Coronary artery (tissue), 2 donors: ENCODE measurements at regions not wholly inside any gene's neighbourhood (a gene's known extent, or its start where the extent isn't known, plus 50 kb on each side); places are given as distances from the start of the nearest gene placed in this dataset.

Experiments
- DNase-seq: peaks from one replicate; pipeline ENCODE4 v3.0.0-alpha.2; 2017; ENCODE audit warnings: low spot score
- H3K27ac ChIP-seq, 2 donors: fragments of 200-600 bp; sonication (generic); one replicate each; pipeline ENCODE4 v1.5.1; 2016 to 2019
- H3K4me3 ChIP-seq: fragments of 200-600 bp; sonication (generic); 2 replicates; pipeline ENCODE4 v1.5.1; 2016; ENCODE audit warnings: mild to moderate bottlenecking, moderate library complexity
- TF ChIP-seq, protein P1 (sequence below): fragments of 200-600 bp; sonication (generic); IDR thresholded peaks from one replicate; pipeline ENCODE4 v1.5.1; 2019; ENCODE audit warnings: antibody characterized with exemption

DNA sequence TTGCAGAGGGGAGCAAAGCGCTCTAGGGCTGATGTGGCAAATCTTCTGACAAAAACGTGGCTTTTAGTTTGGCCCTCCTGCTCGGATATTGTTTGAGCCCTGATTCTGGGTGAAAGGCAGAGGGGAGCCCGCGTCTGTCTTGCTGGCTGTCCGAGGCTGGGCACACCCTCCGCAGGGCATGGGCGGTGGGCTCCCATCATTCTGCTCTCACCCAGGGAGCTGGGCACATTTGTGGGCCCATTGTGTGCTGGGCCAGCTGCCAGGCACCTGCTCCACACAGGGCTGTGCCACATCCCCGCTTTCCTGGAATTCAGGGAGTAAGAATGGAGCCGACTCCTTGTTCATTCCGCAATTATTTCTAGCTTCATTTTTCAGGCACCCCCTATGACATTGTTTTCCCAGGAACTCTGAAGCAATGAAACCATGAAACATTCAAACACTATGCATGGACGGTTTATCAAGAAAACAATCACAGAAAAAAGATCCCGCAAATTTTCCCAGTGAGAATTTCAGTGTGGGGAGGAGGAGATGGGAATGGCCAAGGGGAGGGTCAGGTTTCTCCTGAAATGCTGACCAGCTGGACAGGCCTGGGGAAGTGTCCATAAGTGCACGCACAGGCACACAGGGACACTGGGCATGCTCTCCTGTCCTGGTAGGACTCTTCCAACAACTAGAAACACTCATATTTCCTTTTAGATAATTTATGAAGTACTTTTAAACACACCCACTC lies 341.1 kb downstream of the CXCL12 start:
- TF ChIP-seq, protein P1, sequence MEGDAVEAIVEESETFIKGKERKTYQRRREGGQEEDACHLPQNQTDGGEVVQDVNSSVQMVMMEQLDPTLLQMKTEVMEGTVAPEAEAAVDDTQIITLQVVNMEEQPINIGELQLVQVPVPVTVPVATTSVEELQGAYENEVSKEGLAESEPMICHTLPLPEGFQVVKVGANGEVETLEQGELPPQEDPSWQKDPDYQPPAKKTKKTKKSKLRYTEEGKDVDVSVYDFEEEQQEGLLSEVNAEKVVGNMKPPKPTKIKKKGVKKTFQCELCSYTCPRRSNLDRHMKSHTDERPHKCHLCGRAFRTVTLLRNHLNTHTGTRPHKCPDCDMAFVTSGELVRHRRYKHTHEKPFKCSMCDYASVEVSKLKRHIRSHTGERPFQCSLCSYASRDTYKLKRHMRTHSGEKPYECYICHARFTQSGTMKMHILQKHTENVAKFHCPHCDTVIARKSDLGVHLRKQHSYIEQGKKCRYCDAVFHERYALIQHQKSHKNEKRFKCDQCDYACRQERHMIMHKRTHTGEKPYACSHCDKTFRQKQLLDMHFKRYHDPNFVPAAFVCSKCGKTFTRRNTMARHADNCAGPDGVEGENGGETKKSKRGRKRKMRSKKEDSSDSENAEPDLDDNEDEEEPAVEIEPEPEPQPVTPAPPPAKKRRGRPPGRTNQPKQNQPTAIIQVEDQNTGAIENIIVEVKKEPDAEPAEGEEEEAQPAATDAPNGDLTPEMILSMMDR, result no peak

DNA sequence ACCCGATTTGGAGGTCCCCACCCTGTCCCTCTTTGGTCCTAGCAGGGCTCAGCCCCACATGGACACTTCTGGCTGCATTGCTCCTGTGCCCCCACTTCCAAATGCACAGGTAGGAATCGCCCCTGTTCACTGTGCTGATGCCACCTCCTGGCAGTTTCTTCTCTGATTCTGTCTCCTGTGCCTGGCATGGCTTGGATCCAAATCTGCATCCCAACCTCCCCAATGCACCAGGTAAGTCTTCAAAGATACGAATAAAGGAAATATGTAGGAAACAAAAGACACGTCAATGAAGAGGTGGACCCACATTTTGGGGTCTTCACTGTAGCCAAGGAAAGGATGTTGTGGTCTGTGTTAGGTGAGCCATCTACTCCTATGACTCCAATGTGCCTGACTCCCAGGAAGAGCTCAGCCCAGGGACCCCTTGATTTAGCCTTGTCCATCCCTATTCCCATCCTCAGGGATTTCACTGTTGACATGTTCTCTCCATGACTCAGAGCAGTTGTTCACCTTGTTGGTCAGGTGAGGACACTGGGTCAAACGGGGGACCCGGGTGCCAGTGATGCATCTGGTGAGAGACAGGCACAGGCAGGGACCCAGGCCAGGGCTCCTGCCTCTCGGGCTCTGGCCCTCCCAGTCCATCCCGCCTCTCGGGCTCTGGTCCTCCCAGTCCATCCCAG lies 341.8 kb downstream of the CXCL12 start:
- DNase-seq, result no peak

More for the DNA sequence above, 341.1 kb downstream of the CXCL12 start:
- no peak overlapping the region for H3K27ac ChIP-seq
- no peak overlapping the region for H3K4me3 ChIP-seq
- DNase-seq, result no peak

GRCh38 chr10:44042075-44042770 lies 342.7 kb downstream of the CXCL12 start:
- no peak overlapping the region for H3K4me3 ChIP-seq
- no peak overlapping the region for H3K27ac ChIP-seq
- TF ChIP-seq, protein P1, result no peak
- DNase-seq, result no peak

More for the DNA sequence above, 341.8 kb downstream of the CXCL12 start:
- no peak overlapping the region for H3K4me3 ChIP-seq
- TF ChIP-seq, protein P1, result no peak
- H3K27ac ChIP-seq, result no peak overlapping the region

- Histone ChIP-seq H3K4me3 (no peak overlapping the region), H3K27ac (no peak overlapping the region)
- TF ChIP-seq, protein P1, result no peak
- DNase-seq, result no peak
Observed at GRCh38 chr10:44039599-44039998, 345.3 kb downstream of the CXCL12 start.

DNA sequence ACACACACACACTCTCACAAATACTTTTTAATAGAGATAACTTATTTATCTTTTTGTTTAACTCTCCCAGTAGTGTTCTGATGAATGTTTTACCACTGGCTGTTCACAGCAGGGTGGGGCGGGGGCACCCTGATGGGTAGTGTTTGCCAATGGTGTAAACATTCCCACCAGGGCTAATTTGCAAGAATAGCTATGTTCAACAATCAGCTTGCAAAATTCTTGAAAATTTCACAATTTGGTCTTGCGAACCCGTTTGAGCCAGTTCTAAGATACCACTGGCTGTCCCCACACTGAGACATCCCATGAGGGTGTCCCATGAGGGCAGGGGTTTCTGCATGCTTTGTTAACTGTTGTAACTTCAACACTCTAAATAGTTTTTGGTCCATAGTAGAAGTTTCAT lies 348.5 kb downstream of the CXCL12 start:
- no peak overlapping the region for H3K27ac ChIP-seq
- H3K4me3 ChIP-seq, result no peak overlapping the region
- no peak for DNase-seq
- TF ChIP-seq, protein P1, result no peak

DNA sequence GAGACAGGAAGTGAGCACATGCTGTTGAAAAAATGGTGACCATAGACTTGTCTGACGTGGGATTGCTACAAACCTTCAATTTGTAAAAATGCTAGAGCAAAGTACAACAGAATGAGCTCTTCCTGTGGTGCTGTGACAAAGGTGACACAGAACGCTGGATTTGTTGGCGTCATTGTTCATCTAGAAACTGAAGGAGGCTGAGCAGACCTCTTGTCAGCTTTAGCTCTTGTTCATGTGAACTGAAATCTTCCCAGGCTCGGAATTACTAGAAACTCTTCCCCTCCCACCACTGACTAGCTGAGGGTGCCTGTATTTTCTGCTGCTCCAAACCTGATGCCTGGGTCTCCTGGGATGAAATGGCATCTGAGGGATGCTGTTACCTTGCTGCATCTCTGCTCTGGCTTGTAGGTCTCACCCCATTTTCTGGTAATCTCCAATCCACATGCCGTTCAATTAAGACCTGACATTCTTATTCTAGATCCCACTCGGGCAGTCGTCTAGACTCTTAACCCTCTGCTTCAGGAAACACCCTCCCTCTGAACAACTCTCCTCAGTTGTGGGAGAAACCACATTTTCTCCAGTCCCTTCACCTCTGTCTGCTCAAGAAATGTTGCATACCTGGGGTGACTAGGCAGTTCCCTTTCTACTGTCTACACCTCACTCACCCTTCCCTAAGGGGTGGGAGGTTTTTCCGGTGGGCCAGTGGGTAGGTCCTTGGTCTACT lies 349.3 kb downstream of the CXCL12 start:
- H3K27ac ChIP-seq, result no peak overlapping the region
- no peak overlapping the region for H3K4me3 ChIP-seq
- TF ChIP-seq, protein P1, result no peak
- DNase-seq, result no peak
